ENCODE measurements at regions not wholly inside any gene's neighbourhood (a gene's known extent, or its start where the extent isn't known, plus 50 kb on each side); places are given as distances from the start of the nearest gene placed in this dataset.
"Not testable (repeated sequence)": the region's sequence is repeated elsewhere in the genome, so short reads cannot be mapped to it uniquely, and the experiment has no call there.

GRCh38 chr4:45062935-45063545 lies 336.7 kb upstream of the GNPDA2 start:
- no peak overlapping the region for H3K4me3 ChIP-seq (ENCODE audit: low read depth, low read length)
- no peak for DNase-seq (ENCODE audit: low read depth)

GRCh38 chr4:45043911-45044310 lies 317.6 kb upstream of the GNPDA2 start:
- DNase-seq (ENCODE audit: low read depth), result no peak
- no peak overlapping the region for H3K4me3 ChIP-seq (ENCODE audit: low read depth, low read length)

- DNase-seq (ENCODE audit: low read depth), result no peak
- H3K4me3 ChIP-seq (ENCODE audit: low read depth, low read length), result no peak overlapping the region
Measured at GRCh38 chr4:45036677-45037076, 310.3 kb upstream of the GNPDA2 start.

GRCh38 chr4:45033676-45034419 lies 307.5 kb upstream of the GNPDA2 start:
- H3K4me3 ChIP-seq (ENCODE audit: low read depth, low read length), result no peak overlapping the region
- no peak for DNase-seq (ENCODE audit: low read depth)

GRCh38 chr4:45030059-45030458 lies 303.7 kb upstream of the GNPDA2 start:
- no peak overlapping the region for H3K4me3 ChIP-seq (ENCODE audit: low read depth, low read length)
- DNase-seq (ENCODE audit: low read depth), result no peak

- no peak overlapping the region for H3K4me3 ChIP-seq (ENCODE audit: low read depth, low read length)
- no peak for DNase-seq (ENCODE audit: low read depth)
Measured at GRCh38 chr4:45007508-45007907, 281.2 kb upstream of the GNPDA2 start.

GRCh38 chr4:45006078-45006477 lies 279.7 kb upstream of the GNPDA2 start:
- H3K4me3 ChIP-seq (ENCODE audit: low read depth, low read length), result no peak overlapping the region
- DNase-seq (ENCODE audit: low read depth), result no peak

GRCh38 chr4:45004847-45005565 lies 278.6 kb upstream of the GNPDA2 start:
- no peak for DNase-seq (ENCODE audit: low read depth)
- H3K4me3 ChIP-seq (ENCODE audit: low read depth, low read length), result no peak overlapping the region

GRCh38 chr4:45004326-45004725 lies 278.0 kb upstream of the GNPDA2 start:
- no peak overlapping the region for H3K4me3 ChIP-seq (ENCODE audit: low read depth, low read length)
- no peak for DNase-seq (ENCODE audit: low read depth)

- no peak overlapping the region for H3K4me3 ChIP-seq (ENCODE audit: low read depth, low read length)
- no peak for DNase-seq (ENCODE audit: low read depth)
Measured at GRCh38 chr4:44996276-44996845, 270.0 kb upstream of the GNPDA2 start.

GRCh38 chr4:44988011-44988410 lies 261.7 kb upstream of the GNPDA2 start:
- H3K4me3 ChIP-seq (ENCODE audit: low read depth, low read length), result no peak overlapping the region
- DNase-seq (ENCODE audit: low read depth), result no peak

GRCh38 chr4:44985938-44986337 lies 259.6 kb upstream of the GNPDA2 start:
- H3K4me3 ChIP-seq (ENCODE audit: low read depth, low read length), result no peak overlapping the region
- no peak for DNase-seq (ENCODE audit: low read depth)

GRCh38 chr4:44985152-44985551 lies 258.8 kb upstream of the GNPDA2 start:
- no peak for DNase-seq (ENCODE audit: low read depth)
- no peak overlapping the region for H3K4me3 ChIP-seq (ENCODE audit: low read depth, low read length)

GRCh38 chr4:44984083-44984482 lies 257.7 kb upstream of the GNPDA2 start:
- no peak overlapping the region for H3K4me3 ChIP-seq (ENCODE audit: low read depth, low read length)
- DNase-seq (ENCODE audit: low read depth), result no peak

- DNase-seq (ENCODE audit: low read depth), result no peak
- H3K4me3 ChIP-seq (ENCODE audit: low read depth, low read length), result no peak overlapping the region
Measured at GRCh38 chr4:44983083-44983482, 256.7 kb upstream of the GNPDA2 start.

- no peak overlapping the region for H3K4me3 ChIP-seq (ENCODE audit: low read depth, low read length)
- no peak for DNase-seq (ENCODE audit: low read depth)
Measured at GRCh38 chr4:44978020-44978419, 251.7 kb upstream of the GNPDA2 start.

- H3K4me3 ChIP-seq (ENCODE audit: low read depth, low read length), result no peak overlapping the region
- DNase-seq (ENCODE audit: low read depth), result no peak
Measured at GRCh38 chr4:44965435-44966095, 239.2 kb upstream of the GNPDA2 start.

- not testable (repeated sequence) for H3K4me3 ChIP-seq (ENCODE audit: low read depth, low read length); DNase-seq (ENCODE audit: low read depth)
Measured at GRCh38 chr4:44964086-44964485, 237.7 kb upstream of the GNPDA2 start.

- no peak overlapping the region for H3K4me3 ChIP-seq (ENCODE audit: low read depth, low read length)
Measured at GRCh38 chr4:44961001-44961755, 234.8 kb upstream of the GNPDA2 start.

More at GRCh38 chr4:44961001-44961755, 234.8 kb upstream of the GNPDA2 start:
- DNase-seq (ENCODE audit: low read depth), result no peak

All from skeletal muscle cell (primary cell).